SH-SY5Y (cell line): ENCODE measurements at regions not wholly inside any gene's neighbourhood (a gene's known extent, or its start where the extent isn't known, plus 50 kb on each side); places are given as distances from the start of the nearest gene placed in this dataset.

Experiments used
- GATA2 ChIP-seq: IDR thresholded peaks from 2 replicates; pipeline ENCODE4 v1.6.1; 2011; ENCODE audit warnings: mild to moderate bottlenecking, low read depth, low read length
- GATA3 ChIP-seq: IDR thresholded peaks from 2 replicates; pipeline ENCODE4 v1.6.1; 2011; ENCODE audit warnings: low read depth, mild to moderate bottlenecking, low read length, moderate library complexity

DNA sequence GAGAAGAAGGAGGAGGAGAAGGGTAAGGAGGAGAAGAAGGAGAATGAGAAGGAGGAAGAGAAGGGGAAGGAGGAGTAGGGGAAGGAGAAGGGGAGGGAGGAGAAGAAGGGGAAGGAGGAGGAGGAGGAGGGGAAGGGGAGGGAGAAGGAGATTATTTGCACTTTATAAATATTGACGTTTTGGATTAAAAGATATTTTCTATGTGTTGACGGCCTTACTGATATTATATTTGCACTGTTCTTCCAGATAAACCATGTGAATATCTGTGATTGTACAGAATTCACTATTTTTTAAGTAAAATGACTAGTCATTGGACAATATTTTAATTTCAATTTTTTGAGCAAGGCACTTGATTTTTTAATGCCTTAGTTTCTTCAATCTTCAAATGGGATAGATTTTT, 310.5 kb upstream of the DNAJC19 start:
- TF ChIP-seq GATA2, result no peak
- TF ChIP-seq GATA3, result no peak
